ENCODE measurements at regions not wholly inside any gene's neighbourhood (a gene's known extent, or its start where the extent isn't known, plus 50 kb on each side); places are given as distances from the start of the nearest gene placed in this dataset.

DNA sequence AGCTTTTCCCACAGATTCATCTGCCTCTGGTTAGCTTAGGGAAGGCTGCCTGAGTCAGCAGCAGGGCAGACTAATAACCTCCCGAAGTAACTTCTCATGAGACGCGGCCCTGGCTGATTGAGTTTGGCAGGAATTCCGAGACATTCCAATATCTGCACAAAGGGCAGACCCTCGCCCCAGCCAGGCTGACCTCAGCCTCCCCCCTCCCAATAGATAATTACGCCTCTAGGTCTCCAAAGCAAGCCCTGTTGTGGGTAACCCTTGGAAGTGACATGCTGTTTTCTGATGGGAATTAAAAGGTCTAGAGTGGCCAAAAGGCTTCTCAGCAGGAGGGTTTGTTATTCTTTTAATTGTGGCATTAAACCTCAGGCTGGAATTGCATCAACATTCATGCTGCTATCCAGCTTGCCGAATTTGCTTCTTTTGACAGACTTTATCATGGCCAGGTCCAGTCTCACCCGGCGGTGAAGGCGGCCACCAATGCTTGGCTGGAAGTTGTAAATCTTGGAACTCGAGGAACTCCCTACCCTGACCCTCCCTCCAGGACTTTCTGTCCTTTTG lies 98.0 kb upstream of the SLC14A2 start:
- TF ChIP-seq POLR2AphosphoS5 (IDR thresholded peaks at IDR 0.05; ENCODE audit: low read depth, low read length) (no peak), POLR2A (IDR thresholded peaks at IDR 0.05; ENCODE audit: low read depth, low read length) (no peak), TAF1 (IDR thresholded peaks at IDR 0.05; ENCODE audit: low read depth, low read length) (no peak), POU2F2 (IDR thresholded peaks at IDR 0.05; ENCODE audit: low read depth, low read length) (no peak)
